B cell (primary cell): ENCODE measurements at regions not wholly inside any gene's neighbourhood (a gene's known extent, or its start where the extent isn't known, plus 50 kb on each side); places are given as distances from the start of the nearest gene placed in this dataset.
"Not testable (repeated sequence)": the region's sequence is repeated elsewhere in the genome, so short reads cannot be mapped to it uniquely, and the experiment has no call there.

Experiments used
- ATAC-seq: fragments of 200-7000 bp; cut with Tn5 transposase; one replicate; pipeline ENCODE4 v1.10.0; 2021; ENCODE audit warnings: low read depth, mild to moderate bottlenecking, moderate number of reproducible peaks, moderate library complexity
- CTCF ChIA-PET: fragments of 350-600 bp; sonication (Branson Sonifier 250); formaldehyde crosslinking; loops from one replicate; lab custom pipeline; 2021; ENCODE audit warnings: antibody characterized with exemption, inconsistent platforms; lab: Charles Lee
- POLR2A ChIA-PET: fragments of 350-600 bp; sonication (Branson Sonifier 250); formaldehyde crosslinking; loops from one replicate; lab custom pipeline; 2021; ENCODE audit warnings: antibody characterized with exemption; lab: Charles Lee
- DNase-seq: peaks from one replicate; pipeline ENCODE4 v3.0.0; 2013
- H2AFZ ChIP-seq: 2 replicates; pipeline ENCODE4 v1.6.1; 2012; ENCODE audit warnings: mild to moderate bottlenecking, low read depth, low read length; ENCODE audit not compliant: insufficient read depth, poor library complexity, severe bottlenecking
- H3K27ac ChIP-seq, 2 donors: 1 replicate in 1 of 2; 2 replicates in 1 of 2; pipeline ENCODE4 v1.5.1; 2012 to 2013; ENCODE audit warnings: low read length in 2 of 2, mild to moderate bottlenecking in 2 of 2, moderate library complexity in 1 of 2
- H3K27me3 ChIP-seq, 4 experiments: fragments of 200-600 bp in 1 of 4; sonication (generic) in 1 of 4; replicated peaks in 1 of 4; 1 replicate in 2 of 4; 2 replicates in 2 of 4; pipeline versions ENCODE4 v1.6.1 to v1.7.0; 2013 to 2016; ENCODE audit warnings: low read length in 3 of 4, mild to moderate bottlenecking in 2 of 4, mixed read lengths in 1 of 4, moderate library complexity in 1 of 4; ENCODE audit not compliant: insufficient read depth in 4 of 4, control insufficient read depth in 3 of 4; ENCODE audit errors: control extremely low read depth in 1 of 4
- H3K36me3 ChIP-seq, 2 experiments: replicated peaks in 1 of 2; 1 replicate in 1 of 2; 2 replicates in 1 of 2; pipeline versions ENCODE4 v1.6.1 to v1.7.1; 2013; ENCODE audit warnings: low read length in 1 of 2; ENCODE audit not compliant: insufficient read depth in 2 of 2, control insufficient read depth in 1 of 2; ENCODE audit errors: control extremely low read depth in 1 of 2, extremely low read depth in 1 of 2
- H3K4me1 ChIP-seq, 2 donors: fragments of 200-600 bp in 1 of 2; sonication (generic) in 1 of 2; 1 replicate in 1 of 2; 2 replicates in 1 of 2; pipeline versions ENCODE4 v1.5.1 to v1.6.1; 2013 to 2017; ENCODE audit warnings: low read length in 2 of 2; ENCODE audit not compliant: control insufficient read depth in 2 of 2, insufficient read depth in 2 of 2
- H3K4me2 ChIP-seq: replicated peaks from 2 replicates; pipeline ENCODE3; 2012; ENCODE audit warnings: mild to moderate bottlenecking, low read depth, low read length; ENCODE audit not compliant: poor library complexity, severe bottlenecking
- H3K4me3 ChIP-seq, 5 experiments: fragments of 200-600 bp in 1 of 5; sonication (generic) in 1 of 5; 1 replicate in 3 of 5; 2 replicates in 2 of 5; pipeline versions ENCODE4 v1.5.1 to v1.7.0; 2011 to 2016; ENCODE audit warnings: low read length in 4 of 5, mild to moderate bottlenecking in 4 of 5, low read depth in 2 of 5, control low read depth in 1 of 5, moderate library complexity in 1 of 5; ENCODE audit not compliant: insufficient read depth in 1 of 5; ENCODE audit errors: control extremely low read depth in 1 of 5, extremely low read depth in 1 of 5
- H3K79me2 ChIP-seq: fragments of 200-600 bp; sonication (generic); one replicate; pipeline ENCODE4 v1.6.0; 2016; ENCODE audit warnings: low read length; ENCODE audit not compliant: control insufficient read depth, insufficient read depth
- H3K9ac ChIP-seq: fragments of 200-600 bp; sonication (generic); 2 replicates; pipeline ENCODE4 v1.6.1; 2017; ENCODE audit warnings: mild to moderate bottlenecking, low read length, moderate library complexity
- H3K9me3 ChIP-seq, 3 donors: one replicate each; pipeline versions ENCODE4 v1.6.1 to v1.7.1; 2013; ENCODE audit warnings: low read length in 2 of 3; ENCODE audit not compliant: control insufficient read depth in 2 of 3, insufficient read depth in 1 of 3; ENCODE audit errors: control extremely low read depth in 1 of 3
- H4K20me1 ChIP-seq: 2 replicates; pipeline ENCODE4 v1.6.0; 2012; ENCODE audit warnings: mild to moderate bottlenecking, low read length; ENCODE audit not compliant: insufficient read depth, control insufficient read depth, poor library complexity, severe bottlenecking
- H3K27ac Mint-ChIP-seq: one replicate; pipeline ENCODE4 v1.8.0; 2021; ENCODE audit warnings: mixed read lengths
- H3K27me3 Mint-ChIP-seq: one replicate; pipeline ENCODE4 v1.8.0; 2021; ENCODE audit warnings: mixed read lengths
- H3K4me1 Mint-ChIP-seq: one replicate; pipeline ENCODE4 v1.8.0; 2021; ENCODE audit warnings: mixed read lengths
- H3K4me3 Mint-ChIP-seq: one replicate; pipeline ENCODE4 v1.8.0; 2021; ENCODE audit warnings: mixed read lengths
- H3K9me3 Mint-ChIP-seq: one replicate; pipeline ENCODE4 v1.8.0; 2022; ENCODE audit warnings: mixed read lengths; ENCODE audit not compliant: insufficient read depth
- CTCF ChIP-seq: fragments of 200-600 bp; IDR thresholded peaks from one replicate; pipeline ENCODE4 v1.8.0; 2022; ENCODE audit warnings: antibody characterized with exemption, mild to moderate bottlenecking
- EZH2 ChIP-seq: IDR thresholded peaks from 2 replicates; pipeline ENCODE4 v1.6.1; 2012; ENCODE audit warnings: borderline replicate concordance, low read depth, mild to moderate bottlenecking, moderate library complexity, low read length; ENCODE audit not compliant: insufficient read depth, poor library complexity, severe bottlenecking
- WGBS: methylation state at CpG from one replicate; pipeline ENCODE4 v1.1.5; 2013; ENCODE audit warnings: missing lambda C conversion rate; ENCODE audit not compliant: insufficient coverage; 5-methylcytosine and 5-hydroxymethylcytosine counted together
- intact Hi-C: fragments of 100-400 bp; cut with micrococcal nuclease; formaldehyde crosslinking; loops from one replicate; pipeline ENCODE4 v1.10.0; 2022

- Histone ChIP-seq H3K4me1 (peaks cover 0 to 5% of the 10 kb centered on the region in 2 donors), H3K36me3 (no peaks in the 10 kb centered on the region), H4K20me1 (no peaks in the 10 kb centered on the region), H3K9me3 (no peaks in the 10 kb centered on the region), H3K4me3 (no peak overlapping the region), H3K4me2 (no peak overlapping the region), H3K79me2 (no peaks in the 10 kb centered on the region), H3K9ac (no peak overlapping the region), H2AFZ (no peak overlapping the region), H3K27ac (no peak overlapping the region), H3K27me3 (no peaks in the 10 kb centered on the region)
- POLR2A ChIA-PET = no interaction called here
- ATAC-seq (no peak), DNase-seq (no peak)
- intact Hi-C loops = no loop called here
- WGBS = 94% methylated on average over 4 of the region's 5 CpGs
- TF ChIP-seq CTCF = no peak
- TF ChIP-seq EZH2 = no peak
- Mint-ChIP-seq H3K4me3 (no peak overlapping the region), H3K27me3 (no peaks in the 10 kb centered on the region), H3K4me1 (peaks cover 5% of the 10 kb centered on the region), H3K9me3 (peaks cover 3% of the 10 kb centered on the region), H3K27ac (no peak overlapping the region)
- CTCF ChIA-PET = no interaction called here
Observed at GRCh38 chr6:119495230-119495683, 145.7 kb upstream of the MAN1A1 start.

- H4K20me1 ChIP-seq = no peaks in the 10 kb centered on the region
- no CpG with 5 or more reads among the region's 1 CpG for WGBS
- H3K4me3 Mint-ChIP-seq = no peak overlapping the region
- DNase-seq (no peak), ATAC-seq (no peak)
- H3K79me2 ChIP-seq = no peaks in the 10 kb centered on the region
- peaks cover 0 to 11% of the 10 kb centered on the region in 2 donors for H3K4me1 ChIP-seq
- H3K27ac ChIP-seq = no peak overlapping the region
- no peak overlapping the region for H3K4me3 ChIP-seq
- no peaks in the 10 kb centered on the region for H3K27me3 ChIP-seq
- intact Hi-C loops = no loop called here
- no peaks in the 10 kb centered on the region for H3K36me3 ChIP-seq
- ChIA-PET CTCF (no interaction called here), POLR2A (no interaction called here)
- H3K4me1 Mint-ChIP-seq = peaks cover 16% of the 10 kb centered on the region
- TF ChIP-seq EZH2 = no peak
- no peak for TF ChIP-seq CTCF
- H3K27me3 Mint-ChIP-seq = no peaks in the 10 kb centered on the region
- no peak overlapping the region for H3K27ac Mint-ChIP-seq
- peaks cover 3% of the 10 kb centered on the region for H3K9me3 Mint-ChIP-seq
- H3K9me3 ChIP-seq = no peaks in the 10 kb centered on the region
- H3K9ac ChIP-seq = no peak overlapping the region
- H3K4me2 ChIP-seq = no peak overlapping the region
- no peak overlapping the region for H2AFZ ChIP-seq
Observed at GRCh38 chr6:119493980-119494379, 144.4 kb upstream of the MAN1A1 start.

- H3K27me3 ChIP-seq, CTCF ChIA-PET, H3K4me3 Mint-ChIP-seq, intact Hi-C loops, H3K27ac ChIP-seq, H3K4me2 ChIP-seq, H2AFZ ChIP-seq, H3K9me3 ChIP-seq, H3K27me3 Mint-ChIP-seq, H3K36me3 ChIP-seq, H3K9ac ChIP-seq, ATAC-seq, H4K20me1 ChIP-seq, H3K79me2 ChIP-seq, H3K9me3 Mint-ChIP-seq, H3K27ac Mint-ChIP-seq, H3K4me3 ChIP-seq, POLR2A ChIA-PET, DNase-seq: not testable (repeated sequence)
- H3K4me1 Mint-ChIP-seq = peaks cover 16% of the 10 kb centered on the region
- H3K4me1 ChIP-seq = peaks cover 0 to 11% of the 10 kb centered on the region in 2 donors
- no CpG with 5 or more reads among the region's 4 CpGs for WGBS
Observed at GRCh38 chr6:119491112-119491511, 141.6 kb upstream of the MAN1A1 start.
